ENCODE measurements at regions not wholly inside any gene's neighbourhood (a gene's known extent, or its start where the extent isn't known, plus 50 kb on each side); places are given as distances from the start of the nearest gene placed in this dataset.

- DNase-seq = peak in 1 of 2 donors; percentile 27
- Histone ChIP-seq H3K36me3 (no peaks in the 10 kb centered on the region), H3K4me3 (no peak overlapping the region), H3K27me3 (no peaks in the 10 kb centered on the region), H3K9me3 (no peaks in the 10 kb centered on the region), H3K27ac (no peak overlapping the region), H3K4me1 (no peaks in the 10 kb centered on the region)
- TF ChIP-seq, protein P1, sequence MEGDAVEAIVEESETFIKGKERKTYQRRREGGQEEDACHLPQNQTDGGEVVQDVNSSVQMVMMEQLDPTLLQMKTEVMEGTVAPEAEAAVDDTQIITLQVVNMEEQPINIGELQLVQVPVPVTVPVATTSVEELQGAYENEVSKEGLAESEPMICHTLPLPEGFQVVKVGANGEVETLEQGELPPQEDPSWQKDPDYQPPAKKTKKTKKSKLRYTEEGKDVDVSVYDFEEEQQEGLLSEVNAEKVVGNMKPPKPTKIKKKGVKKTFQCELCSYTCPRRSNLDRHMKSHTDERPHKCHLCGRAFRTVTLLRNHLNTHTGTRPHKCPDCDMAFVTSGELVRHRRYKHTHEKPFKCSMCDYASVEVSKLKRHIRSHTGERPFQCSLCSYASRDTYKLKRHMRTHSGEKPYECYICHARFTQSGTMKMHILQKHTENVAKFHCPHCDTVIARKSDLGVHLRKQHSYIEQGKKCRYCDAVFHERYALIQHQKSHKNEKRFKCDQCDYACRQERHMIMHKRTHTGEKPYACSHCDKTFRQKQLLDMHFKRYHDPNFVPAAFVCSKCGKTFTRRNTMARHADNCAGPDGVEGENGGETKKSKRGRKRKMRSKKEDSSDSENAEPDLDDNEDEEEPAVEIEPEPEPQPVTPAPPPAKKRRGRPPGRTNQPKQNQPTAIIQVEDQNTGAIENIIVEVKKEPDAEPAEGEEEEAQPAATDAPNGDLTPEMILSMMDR (IDR thresholded peaks at IDR 0.05) = peak in 2 of 4 experiments; percentile 25 to 33
- TF ChIP-seq POLR2A (IDR thresholded peaks at IDR 0.05) = no peak
- intact Hi-C loops (cut with DNase I; ENCODE audit: low total_unique reads) = no loop called here
Observed at GRCh38 chrX:2627272-2627867, 63.7 kb upstream of the CD99 start.

DNA sequence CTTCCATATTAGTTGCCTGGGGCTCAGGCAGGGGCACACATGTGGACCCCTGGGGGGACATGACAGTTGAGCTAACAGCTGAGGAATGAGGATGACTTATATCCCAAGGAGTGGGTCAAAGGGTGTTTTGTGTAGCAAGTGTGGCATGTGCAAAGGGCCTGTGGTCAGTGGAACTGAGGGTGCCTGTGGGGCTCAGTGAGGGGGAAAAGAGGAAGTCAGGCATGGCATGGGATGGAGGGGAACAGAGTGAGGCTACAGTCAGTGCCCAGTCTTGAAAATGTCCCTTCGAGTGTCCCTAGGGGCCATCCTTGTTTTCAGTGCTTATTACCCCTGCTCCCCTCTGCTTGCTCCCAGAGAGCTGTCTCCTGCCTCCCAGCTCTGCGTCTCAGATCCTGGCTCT lies 64.3 kb upstream of the CD99 start:
- Histone ChIP-seq H3K27me3 (no peaks in the 10 kb centered on the region), H3K36me3 (no peaks in the 10 kb centered on the region), H3K4me1 (no peaks in the 10 kb centered on the region), H3K27ac (no peak overlapping the region), H3K4me3 (no peak overlapping the region), H3K9me3 (no peaks in the 10 kb centered on the region)
- intact Hi-C loops (cut with DNase I; ENCODE audit: low total_unique reads) = no loop called here
- TF ChIP-seq, protein P1 (IDR thresholded peaks at IDR 0.05) = no peak
- TF ChIP-seq POLR2A (IDR thresholded peaks at IDR 0.05) = no peak
- no peak for DNase-seq

GRCh38 chrX:2620576-2620975 lies 70.5 kb upstream of the CD99 start:
- no peaks in the 10 kb centered on the region for H3K27me3 ChIP-seq
- intact Hi-C loops (cut with DNase I; ENCODE audit: low total_unique reads) = no loop called here
- TF ChIP-seq, protein P1 (IDR thresholded peaks at IDR 0.05) = no peak
- no peak for TF ChIP-seq POLR2A (IDR thresholded peaks at IDR 0.05)
- no peak for DNase-seq
- H3K36me3 ChIP-seq = no peaks in the 10 kb centered on the region
- H3K4me1 ChIP-seq = no peaks in the 10 kb centered on the region
- H3K4me3 ChIP-seq = no peak overlapping the region
- H3K27ac ChIP-seq = no peak overlapping the region
- H3K9me3 ChIP-seq = no peaks in the 10 kb centered on the region

DNA sequence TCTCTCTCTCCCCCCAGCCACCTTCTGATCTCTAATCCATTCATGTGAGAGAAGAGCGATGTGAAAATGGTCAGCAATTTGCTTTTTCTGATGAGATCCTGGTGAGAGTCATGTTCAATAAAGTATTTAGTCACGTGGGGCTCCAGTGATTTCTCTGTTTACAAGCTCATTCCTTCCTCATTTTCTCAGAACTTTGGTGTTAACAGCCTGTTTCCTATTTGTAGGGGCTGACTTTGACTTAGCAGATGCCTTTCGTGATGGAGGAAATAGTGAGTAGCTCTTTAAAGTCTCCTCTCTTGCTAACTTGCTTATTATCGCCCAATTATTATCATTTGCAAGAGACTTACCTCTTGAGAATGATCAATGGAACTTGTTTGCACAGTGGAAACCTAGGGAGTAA lies 72.6 kb upstream of the CD99 start:
- Histone ChIP-seq H3K27ac (no peak overlapping the region), H3K4me3 (no peak overlapping the region), H3K4me1 (no peaks in the 10 kb centered on the region), H3K9me3 (no peaks in the 10 kb centered on the region), H3K36me3 (no peaks in the 10 kb centered on the region), H3K27me3 (no peaks in the 10 kb centered on the region)
- TF ChIP-seq, protein P1 (IDR thresholded peaks at IDR 0.05) = no peak
- no peak for TF ChIP-seq POLR2A (IDR thresholded peaks at IDR 0.05)
- DNase-seq = no peak
- intact Hi-C loops (cut with DNase I; ENCODE audit: low total_unique reads) = loop anchor here (10.0 kb wide), 1 partner anchor 76 kb away; the partner anchor contains the start of gene CD99

GRCh38 chrX:2614911-2615310 lies 76.2 kb upstream of the CD99 start:
- Histone ChIP-seq H3K27me3 (no peaks in the 10 kb centered on the region), H3K36me3 (no peaks in the 10 kb centered on the region), H3K27ac (no peak overlapping the region), H3K9me3 (no peaks in the 10 kb centered on the region), H3K4me3 (no peak overlapping the region), H3K4me1 (no peaks in the 10 kb centered on the region)
- intact Hi-C loops (cut with DNase I; ENCODE audit: low total_unique reads) = loop anchor here (10.0 kb wide), 1 partner anchor 80 kb away; the partner anchor contains the start of gene CD99
- DNase-seq = no peak
- TF ChIP-seq POLR2A (IDR thresholded peaks at IDR 0.05) = no peak
- TF ChIP-seq, protein P1 (IDR thresholded peaks at IDR 0.05) = peak; percentile 33 to 51 (median 46)
